Activated CD8-positive, alpha-beta memory T cell treated with anti-CD3 and anti-CD28 coated beads for 1 hour (primary cell): ENCODE measurements at regions not wholly inside any gene's neighbourhood (a gene's known extent, or its start where the extent isn't known, plus 50 kb on each side); places are given as distances from the start of the nearest gene placed in this dataset.

Source experiments
- DNase-seq, 2 donors: peaks; one replicate each; pipeline ENCODE4 v3.0.0-alpha.2; 2020; ENCODE audit warnings: low read depth in 1 of 2; ENCODE audit errors: extremely low read depth in 1 of 2

DNA sequence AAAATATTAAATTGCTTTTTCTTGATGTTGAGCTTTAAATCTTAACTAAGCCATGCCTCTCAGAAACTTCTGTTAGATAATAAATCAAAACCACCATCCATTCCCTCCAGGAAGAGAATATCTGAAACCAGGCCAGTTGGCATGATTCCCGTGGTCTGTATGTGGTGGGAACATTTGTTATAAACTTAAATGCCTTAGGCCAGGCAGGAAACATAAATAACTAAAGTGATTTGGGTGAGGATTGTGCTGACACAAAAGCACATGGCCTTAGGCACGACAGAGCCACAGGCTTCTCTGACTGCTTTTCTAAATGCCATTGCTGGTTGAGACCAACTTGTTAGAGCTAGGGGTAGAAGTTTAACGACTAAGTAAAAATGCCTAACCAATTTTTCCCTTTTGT is 255.9 kb downstream of the GABRG2 start:
- no peak for DNase-seq

DNA sequence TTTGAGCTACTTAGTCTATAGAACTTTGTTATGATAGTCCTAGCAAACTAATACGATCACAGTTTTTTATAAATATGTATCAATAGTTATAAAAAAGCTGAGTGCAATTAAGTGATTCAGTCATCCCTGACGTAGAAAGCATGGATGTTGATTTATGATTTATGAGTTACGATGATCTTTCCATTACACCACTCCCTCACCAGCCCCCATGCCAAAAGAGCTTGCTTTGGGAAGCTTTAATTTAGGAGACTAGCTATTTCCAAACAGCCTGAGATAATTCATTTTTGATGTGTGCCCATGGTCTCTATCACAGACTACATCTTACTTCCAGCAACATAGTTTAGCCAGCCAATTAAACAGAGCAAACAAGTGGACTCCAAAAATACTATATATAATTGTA is 256.8 kb downstream of the GABRG2 start:
- no peak for DNase-seq

DNA sequence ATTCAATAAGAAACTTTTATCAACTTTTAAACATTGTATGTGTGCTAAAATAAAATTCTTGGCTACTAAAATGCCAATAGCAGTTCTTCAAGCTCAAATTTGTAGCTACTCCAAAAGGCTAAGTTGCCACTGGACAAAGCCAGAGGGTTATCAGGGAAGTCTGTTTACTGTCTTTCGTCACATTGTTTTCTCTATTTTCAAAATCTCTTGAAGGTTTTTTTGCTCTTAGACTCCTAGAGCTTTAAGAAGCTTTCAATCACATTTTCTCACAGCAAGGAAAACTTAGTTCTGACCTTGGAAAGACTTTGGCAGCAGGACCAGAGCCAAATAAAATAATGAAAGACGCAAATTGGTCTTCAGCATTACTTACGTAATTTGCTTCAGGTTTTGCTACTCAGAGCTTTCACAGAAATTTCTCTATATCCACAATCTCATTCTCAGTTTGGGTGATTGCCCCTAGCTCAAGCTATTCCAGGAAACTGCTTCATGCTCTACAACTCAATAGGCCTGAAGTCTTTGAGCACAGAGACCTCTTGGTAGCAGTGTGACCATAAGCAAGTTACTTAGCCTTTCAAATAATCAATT is 257.7 kb downstream of the GABRG2 start:
- no peak for DNase-seq

DNA sequence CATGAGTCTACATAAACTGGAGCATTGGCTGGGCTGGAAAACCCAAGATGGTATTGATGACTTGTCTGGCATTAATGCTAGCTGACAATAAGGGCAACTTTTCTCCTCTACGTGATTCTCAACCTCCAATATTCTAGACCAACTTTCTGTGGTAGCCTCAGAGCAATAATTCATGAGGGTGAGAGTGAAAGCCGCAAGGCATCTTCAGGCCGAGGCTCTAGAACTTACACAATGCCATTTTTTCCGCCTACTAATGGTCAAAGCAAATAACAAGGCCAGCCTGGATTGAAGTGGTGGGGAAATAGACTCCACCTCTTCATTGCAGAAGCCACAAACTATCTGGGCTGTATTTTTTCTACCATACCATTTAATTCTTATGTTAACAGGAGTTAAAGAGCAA is 267.4 kb downstream of the GABRG2 start:
- no peak for DNase-seq

DNA sequence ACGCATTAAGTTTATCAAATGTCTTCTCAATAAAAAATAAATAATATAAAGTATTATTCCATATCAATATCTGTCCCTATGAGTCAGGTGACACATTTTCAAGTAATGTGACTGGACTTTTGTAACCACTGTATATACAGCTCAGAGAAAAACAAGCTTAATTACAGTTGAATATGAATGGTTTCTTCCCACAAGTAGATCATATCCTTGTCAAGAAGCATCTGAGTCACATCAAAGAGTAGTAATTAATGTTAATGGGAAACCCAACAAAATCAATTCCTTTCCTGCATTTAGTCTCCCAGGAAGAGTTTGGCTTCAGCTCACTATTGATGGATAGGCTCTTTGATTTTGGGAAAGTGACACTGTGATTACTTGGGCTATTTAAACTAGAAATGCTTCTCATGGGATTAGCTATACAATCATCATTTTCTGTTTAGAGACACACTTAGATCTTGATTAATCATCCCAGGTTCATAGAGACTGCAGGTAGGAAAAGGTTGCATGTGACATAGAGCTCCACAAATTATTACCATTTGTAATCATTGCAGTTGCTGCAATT is 292.9 kb downstream of the GABRG2 start:
- no peak for DNase-seq

DNA sequence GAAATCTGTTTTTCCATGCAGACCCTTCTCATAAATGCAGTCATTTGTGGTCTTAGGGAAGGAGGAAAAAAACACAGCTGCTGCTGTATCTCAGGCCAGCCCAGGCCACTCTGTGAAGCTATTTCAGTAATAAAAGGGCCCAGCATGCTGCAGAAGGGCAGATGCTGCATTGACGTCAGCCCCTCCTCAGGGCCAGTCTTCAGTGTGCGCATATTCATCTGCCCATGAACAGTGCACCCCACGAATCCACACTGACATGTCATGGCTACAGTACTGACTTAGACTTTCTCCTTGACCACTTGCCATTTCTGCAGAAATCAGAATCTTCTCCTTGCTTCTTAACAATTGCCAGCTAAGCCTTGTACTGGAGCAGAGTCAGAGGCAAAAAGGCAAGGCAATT is 304.7 kb downstream of the GABRG2 start:
- DNase-seq, result no peak

DNA sequence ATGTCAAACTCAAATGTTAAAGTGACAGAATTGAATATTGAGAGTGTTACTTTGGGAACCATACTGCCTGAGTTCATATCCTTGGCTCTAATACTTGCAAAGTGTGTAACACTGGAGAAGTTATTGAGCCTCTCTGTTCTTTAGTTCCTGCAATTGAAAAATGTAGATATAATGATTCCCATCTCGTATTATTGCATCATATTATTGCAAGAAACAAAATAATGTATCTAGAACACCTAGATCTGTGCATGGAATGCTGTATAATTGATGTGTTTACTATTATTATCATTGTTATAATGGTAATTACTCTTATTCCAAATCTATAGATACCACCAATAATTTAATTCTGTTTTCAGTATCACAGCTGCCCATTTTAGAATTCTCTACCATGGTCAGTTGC is 310.3 kb downstream of the GABRG2 start:
- DNase-seq, result no peak

DNA sequence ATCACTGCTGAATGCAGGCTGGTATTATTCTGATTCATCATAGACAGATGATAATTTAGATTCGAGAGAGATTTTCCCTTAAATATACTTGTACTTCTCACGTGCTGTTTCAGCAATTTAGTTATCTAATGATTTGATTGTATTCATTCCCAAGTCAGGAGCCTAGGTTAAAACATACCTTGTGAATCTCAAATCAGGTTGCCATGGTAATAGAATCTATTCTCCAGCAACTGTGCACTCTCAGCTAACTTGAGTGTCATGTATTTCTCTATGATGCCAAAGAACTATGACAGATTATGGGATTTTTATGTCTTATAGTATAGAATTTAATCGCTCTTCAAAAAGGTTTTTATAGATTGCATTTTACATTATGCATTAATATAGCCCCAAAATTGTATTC is 315.3 kb downstream of the GABRG2 start:
- DNase-seq, result no peak

DNA sequence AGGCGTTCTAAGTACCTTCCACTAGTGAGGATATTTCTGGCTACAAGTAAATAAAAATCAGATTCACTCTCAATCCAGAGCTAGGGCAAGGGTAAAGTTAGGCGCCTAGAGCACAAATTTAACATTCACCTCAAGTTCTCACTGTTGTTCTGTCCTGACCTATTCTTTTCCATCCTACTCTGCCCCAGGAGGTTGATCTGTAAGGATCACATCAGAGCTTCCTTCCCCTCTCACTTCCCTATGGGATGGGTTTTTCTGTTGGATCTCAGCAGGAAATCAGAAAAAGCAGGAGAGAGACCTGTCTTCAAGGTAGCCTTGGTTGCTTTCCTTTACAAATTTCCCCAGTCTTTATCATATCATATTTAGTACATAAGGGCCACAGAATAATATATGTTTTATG is 316.7 kb downstream of the GABRG2 start:
- DNase-seq, result no peak

DNA sequence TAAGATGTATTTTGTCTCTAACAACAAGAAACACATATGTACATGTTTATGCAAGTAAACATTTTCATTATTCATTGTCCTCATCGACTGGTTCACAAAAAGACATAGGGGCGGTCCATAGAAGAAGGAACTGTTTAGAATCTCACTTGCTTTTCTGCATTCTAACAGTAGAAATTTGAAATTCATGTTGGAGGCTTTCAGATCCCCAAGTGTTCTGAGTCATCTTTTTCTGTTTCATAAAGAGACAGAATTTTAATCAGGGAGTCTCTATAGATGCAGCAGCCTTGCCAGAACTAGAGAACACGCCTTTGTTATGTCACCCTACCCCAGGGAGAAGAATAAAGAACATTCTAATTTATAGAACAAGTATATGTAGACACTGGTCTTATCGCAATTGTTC is 324.3 kb downstream of the GABRG2 start:
- no peak for DNase-seq

DNA sequence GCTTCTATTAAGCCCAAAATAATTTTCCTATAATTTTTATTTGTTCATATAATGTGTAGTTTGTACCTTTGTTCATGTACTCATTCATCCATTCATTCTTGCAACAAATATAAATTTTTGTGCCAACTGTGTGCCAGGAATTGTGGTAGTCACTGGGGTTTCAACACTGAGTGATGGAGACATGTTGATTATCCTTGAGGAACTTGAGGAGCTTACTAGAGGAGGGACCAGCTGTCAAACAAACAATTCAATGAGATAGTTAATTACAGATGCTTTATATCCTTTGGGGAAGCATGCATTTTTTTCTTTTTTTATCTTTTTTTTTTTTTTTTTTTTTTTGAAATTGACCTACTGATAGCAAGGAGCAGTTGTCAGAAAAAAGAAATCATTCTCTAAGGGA is 324.8 kb downstream of the GABRG2 start:
- no peak for DNase-seq

DNA sequence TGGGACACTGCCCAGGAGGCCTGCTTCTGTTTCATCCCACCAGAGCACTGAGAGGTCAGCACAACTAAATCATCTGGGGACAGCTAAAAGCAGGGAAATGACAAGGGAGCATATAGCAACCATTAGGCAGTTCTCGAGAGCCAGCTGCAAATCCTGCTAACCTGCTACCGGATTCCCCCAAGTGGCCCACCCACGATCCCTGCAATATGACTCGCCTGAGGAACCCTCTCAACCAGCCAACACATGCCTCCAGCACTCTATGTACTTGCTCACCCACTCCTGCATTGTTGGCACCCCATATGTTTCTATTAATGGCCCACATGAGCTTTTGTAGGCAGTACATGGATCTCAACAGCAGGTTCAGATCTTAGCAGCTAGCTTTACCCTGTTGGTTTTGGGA is 326.0 kb downstream of the GABRG2 start:
- DNase-seq, result no peak

DNA sequence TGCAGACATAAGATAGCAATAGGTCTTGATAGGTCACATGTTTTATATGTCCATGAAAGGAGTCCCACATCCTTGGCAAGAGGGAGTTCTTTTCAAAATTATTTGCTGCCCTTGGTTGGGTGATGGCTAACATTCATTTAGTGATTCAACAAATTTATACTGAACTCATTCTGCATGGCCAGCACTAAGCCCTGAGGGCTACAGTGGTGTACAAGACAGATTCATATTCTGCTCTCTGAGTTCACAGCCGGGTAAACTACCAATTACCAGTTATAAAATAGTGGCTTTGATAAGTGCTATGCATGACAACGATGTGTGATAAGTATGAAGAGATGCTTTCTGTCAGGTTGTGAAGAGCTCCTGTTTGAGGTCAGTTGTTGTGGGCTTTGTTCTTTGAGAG is 340.0 kb downstream of the GABRG2 start:
- DNase-seq, result no peak

DNA sequence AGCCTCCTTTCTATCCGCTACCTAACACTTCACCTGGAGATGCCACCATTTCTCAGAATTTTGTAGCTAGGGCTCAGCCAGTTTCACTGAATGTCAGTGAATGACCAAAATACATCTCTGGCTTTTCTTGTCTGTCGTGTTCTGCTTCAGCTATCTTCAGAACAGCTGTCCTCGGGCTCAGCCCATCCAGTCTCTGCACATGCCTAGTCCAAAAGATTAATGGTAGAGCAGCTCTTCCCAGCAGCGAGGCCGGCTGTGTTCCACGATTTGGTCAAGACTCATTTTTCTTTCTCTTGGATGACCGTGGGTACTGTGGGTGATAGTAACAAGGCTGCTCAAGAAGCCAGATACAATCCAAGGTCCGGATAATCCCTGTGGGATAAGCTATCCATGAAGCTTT is 342.8 kb downstream of the GABRG2 start:
- no peak for DNase-seq

DNA sequence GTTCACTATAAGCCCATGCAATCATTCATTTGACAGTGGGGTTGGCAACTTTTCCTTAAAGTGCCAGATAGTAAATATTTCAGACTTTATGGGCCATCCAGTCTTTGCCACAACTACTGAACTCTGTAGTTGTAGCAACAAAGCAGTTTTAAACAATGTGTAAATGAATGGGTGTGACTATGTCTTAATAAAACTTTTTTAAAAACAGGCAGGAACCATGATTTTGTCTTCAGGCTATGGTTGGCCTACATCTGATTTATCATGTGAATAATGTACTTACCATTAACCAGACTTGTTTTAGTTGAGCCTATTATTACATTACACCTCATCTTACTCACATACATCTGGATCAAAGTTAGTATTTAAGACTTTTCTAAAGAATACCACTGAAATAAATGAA is 361.6 kb downstream of the GABRG2 start:
- DNase-seq, result no peak

DNA sequence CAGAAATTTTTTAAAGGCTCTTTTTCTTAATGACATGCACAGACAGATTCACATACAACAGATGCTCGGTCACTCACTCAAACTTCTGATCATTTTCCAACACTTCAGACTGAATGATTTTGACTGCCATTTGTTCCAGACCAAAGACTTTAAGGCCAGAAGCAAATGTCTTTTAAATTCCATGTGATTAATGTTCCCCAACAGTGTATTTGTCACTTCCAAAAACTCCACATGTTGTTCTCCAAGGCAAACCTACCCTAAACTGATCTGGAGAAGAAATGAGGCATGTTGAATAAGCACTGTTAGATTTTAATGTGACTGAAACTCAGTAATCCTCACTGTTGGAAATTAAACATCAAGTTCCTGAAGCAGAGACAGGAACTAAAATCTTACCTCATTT is 366.7 kb downstream of the GABRG2 start:
- DNase-seq, result no peak

DNA sequence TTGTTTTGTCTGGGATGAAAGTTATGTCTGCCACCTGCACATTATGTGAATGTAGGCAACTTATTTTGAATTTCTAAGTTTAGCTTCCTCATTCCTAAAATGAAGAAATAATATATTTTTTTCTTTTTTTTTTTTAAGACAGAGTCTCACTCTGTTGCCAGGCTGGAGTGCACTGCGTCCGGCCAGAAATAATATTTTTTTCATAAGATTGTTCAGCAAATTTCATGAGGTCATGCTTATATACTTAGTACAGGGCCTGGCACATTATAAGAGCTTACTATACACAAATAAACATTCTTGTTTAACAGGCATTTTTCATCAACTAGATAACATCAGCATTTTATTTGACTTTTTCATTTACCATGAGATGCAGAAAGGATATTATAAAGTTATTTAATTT is 368.5 kb downstream of the GABRG2 start:
- no peak for DNase-seq

DNA sequence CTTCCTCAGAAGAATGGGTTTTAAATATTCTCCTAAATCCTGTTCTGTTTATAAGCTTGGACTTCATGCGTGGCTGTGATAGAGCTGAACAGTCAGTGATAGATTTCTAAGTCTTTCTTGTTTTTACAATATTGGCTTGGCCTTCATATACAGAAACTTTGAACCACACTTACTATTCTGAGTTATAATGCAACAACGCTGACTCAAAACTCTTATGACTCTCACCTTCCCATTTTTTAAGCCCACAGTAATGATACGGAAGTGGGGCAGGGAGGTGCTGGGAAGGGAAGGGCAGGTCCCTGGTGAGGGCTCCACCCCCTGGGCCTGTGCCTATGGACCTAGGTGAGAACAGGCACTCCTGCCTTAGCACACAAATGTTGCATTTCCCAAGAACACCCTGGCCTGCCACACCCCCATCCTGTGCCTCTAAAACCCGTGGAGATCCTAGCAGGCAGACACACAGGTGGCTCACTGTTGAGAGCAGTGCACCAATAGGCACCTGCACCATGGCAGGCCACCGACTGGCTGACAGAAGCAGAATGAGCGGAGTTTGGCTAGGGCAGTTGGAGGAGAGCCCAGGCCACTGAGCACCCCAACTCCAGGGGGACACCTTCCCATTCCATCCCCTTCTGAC is 376.7 kb downstream of the GABRG2 start:
- DNase-seq, result no peak

DNA sequence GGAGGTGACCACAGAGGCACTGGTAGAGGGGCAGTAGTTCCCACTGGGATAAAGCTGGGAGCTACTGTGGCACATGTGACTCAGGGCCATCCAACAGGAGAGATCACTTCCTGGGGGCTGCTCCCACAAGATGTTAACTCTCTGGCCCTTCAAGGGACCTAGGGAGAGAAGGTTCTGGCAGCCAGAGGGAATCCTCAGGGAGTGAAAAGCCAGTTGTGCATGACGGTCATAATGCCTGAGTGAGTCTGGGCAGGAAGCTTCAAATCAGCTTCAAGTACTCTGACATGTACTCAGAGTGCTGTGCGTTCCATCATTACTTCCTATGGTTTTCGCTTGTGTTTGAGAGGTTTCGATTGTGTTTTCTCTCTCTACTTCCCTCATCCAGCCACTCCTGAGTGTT is 388.5 kb downstream of the GABRG2 start:
- DNase-seq, result no peak

DNA sequence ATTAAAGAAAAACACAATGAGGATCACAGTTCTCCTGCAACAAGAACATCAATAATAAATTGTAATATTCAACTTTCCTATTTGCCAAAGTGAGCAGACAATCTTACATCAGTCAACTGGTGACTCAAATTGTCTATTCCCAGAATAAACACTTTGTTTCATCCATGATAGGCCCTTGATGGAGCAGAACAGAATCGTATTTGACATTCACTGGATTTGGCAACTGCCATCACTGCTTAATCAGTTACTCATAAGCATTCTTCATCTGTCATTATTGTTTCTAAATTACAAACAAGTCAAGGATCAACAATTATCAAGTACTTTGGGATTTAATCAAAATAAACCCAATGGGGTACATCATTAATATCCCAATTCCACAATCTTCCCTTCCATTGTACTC is 398.4 kb downstream of the GABRG2 start:
- no peak for DNase-seq

DNA sequence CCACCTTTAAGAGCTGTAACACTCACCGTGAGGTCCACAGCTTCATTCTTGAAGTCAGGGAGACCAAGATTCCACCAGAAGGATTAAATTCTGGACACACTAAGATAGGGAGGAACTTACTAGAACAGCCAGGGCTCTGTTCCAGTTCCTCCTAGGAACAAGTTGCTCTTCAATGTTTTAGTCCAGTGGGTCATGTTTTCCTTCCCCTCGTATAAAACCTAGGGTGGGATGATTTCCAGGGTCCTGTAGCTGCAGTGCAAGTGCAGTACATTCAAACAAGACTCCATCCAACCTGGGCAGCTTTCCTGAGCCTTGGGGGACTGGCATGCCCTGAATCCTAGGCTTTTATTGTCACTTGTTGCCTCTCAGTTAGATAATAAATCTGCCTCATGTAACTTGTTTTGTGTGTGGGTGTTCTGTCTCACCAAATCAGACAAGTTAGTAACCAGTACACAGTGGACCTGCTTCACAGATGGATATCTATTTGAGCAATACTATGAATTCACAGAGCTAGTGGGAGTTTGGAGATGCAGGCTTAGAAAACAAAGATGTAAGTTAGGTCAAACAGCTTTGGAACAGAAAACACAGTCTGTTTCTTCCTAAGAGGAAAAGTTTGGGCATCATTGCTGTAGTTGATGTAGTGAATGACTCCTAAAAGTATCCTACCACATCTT is 405.6 kb downstream of the GABRG2 start:
- DNase-seq, result no peak

DNA sequence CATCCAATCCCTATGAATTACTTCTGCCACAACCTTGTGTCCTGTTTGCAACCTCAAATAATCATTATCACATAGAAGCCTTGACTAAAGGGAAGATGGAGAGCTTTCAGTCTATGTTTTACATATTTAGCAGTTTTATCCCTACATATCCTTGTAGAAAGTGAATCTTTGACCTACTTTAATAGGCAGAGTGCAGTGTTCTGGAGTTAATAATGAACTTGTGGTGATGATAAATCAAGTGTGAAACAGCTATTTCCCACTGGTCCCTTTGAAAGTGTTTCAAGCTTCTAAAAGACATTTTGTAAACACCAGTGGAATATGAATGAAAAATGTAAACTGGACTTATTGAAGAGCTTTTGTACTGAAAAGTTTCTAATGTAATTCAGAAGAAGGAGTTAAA is 406.7 kb downstream of the GABRG2 start:
- DNase-seq, result no peak
